Fibroblast of the aortic adventitia (primary cell): ENCODE measurements at regions not wholly inside any gene's neighbourhood (a gene's known extent, or its start where the extent isn't known, plus 50 kb on each side); places are given as distances from the start of the nearest gene placed in this dataset.
A peak's percentile ranks its signal among the peaks of the same experiment; 100 is the strongest.

Source experiments
- DNase-seq: peaks from one replicate; pipeline ENCODE4 v3.0.0-alpha.2; 2010; ENCODE audit warnings: low read depth
- H3K4me3 ChIP-seq: 2 replicates; pipeline ENCODE4 v1.5.1; 2011; ENCODE audit warnings: low read depth, mild to moderate bottlenecking, control low read depth, low read length, moderate library complexity
- TF ChIP-seq, protein P1 (sequence below): IDR thresholded peaks from 2 replicates; pipeline ENCODE4 v1.5.1; 2011; ENCODE audit warnings: mild to moderate bottlenecking, low read length, control low read depth, inconsistent platforms; ENCODE audit not compliant: insufficient read depth

DNA sequence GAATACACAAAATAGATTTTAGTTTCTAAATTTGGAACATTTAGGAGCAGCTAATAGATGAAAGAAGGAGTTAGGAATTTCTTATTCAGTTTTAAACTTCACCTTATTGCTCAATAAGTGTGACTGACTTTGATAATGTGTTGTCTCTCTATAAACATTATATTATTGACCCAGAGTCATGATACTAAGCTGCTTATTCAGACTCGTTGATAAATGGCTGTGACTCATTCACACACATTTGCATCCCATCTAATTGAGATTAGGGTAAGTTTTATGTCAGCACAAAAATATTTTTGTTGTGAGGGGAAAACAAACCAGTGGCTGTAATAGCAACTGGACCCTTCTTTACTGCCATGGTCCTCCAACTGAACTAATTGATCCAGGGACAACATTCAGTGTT is 137.6 kb downstream of the GOLIM4 start:
- DNase-seq = no peak
- no peak overlapping the region for H3K4me3 ChIP-seq
- TF ChIP-seq, protein P1, sequence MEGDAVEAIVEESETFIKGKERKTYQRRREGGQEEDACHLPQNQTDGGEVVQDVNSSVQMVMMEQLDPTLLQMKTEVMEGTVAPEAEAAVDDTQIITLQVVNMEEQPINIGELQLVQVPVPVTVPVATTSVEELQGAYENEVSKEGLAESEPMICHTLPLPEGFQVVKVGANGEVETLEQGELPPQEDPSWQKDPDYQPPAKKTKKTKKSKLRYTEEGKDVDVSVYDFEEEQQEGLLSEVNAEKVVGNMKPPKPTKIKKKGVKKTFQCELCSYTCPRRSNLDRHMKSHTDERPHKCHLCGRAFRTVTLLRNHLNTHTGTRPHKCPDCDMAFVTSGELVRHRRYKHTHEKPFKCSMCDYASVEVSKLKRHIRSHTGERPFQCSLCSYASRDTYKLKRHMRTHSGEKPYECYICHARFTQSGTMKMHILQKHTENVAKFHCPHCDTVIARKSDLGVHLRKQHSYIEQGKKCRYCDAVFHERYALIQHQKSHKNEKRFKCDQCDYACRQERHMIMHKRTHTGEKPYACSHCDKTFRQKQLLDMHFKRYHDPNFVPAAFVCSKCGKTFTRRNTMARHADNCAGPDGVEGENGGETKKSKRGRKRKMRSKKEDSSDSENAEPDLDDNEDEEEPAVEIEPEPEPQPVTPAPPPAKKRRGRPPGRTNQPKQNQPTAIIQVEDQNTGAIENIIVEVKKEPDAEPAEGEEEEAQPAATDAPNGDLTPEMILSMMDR = no peak

DNA sequence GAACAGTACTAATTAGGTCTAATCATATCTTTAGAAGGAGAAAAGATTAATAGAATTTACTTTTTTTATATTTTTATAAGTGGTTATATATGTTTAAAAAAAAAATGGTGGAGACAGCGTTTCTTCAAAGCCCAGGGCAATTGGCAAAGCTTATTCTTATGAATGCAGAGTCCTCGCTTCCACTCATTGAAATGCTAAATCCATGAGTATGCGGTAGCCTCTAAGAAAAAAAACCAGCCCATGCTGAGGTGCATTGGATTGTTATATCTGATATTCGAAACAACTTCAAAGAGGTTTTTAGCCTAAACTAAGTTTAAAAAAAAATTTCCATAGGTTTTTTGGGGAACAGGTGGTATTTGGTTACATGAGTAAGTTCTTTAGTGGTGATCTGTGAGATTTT is 142.8 kb downstream of the GOLIM4 start:
- TF ChIP-seq, protein P1 = no peak
- H3K4me3 ChIP-seq = no peak overlapping the region
- DNase-seq = no peak

DNA sequence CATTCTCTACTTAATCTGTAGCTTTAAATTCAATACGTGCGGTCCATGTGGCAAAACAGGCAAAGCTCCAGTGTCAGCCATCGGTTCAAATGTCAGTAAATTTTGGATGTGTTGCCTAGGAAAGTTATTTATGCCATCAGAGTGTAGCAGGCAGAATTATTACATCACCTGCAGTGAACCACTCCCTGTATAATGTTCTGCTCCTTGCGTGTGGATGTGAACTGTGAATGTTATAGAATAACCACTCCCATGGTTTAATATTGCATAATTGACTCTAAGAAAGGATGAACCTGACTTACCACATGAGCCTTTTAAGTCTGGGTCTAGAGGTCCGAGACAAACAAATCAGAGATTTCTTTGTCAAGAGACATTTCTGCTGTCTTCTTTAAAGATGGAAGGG is 145.5 kb downstream of the GOLIM4 start:
- TF ChIP-seq, protein P1 = no peak
- DNase-seq = no peak
- no peak overlapping the region for H3K4me3 ChIP-seq

DNA sequence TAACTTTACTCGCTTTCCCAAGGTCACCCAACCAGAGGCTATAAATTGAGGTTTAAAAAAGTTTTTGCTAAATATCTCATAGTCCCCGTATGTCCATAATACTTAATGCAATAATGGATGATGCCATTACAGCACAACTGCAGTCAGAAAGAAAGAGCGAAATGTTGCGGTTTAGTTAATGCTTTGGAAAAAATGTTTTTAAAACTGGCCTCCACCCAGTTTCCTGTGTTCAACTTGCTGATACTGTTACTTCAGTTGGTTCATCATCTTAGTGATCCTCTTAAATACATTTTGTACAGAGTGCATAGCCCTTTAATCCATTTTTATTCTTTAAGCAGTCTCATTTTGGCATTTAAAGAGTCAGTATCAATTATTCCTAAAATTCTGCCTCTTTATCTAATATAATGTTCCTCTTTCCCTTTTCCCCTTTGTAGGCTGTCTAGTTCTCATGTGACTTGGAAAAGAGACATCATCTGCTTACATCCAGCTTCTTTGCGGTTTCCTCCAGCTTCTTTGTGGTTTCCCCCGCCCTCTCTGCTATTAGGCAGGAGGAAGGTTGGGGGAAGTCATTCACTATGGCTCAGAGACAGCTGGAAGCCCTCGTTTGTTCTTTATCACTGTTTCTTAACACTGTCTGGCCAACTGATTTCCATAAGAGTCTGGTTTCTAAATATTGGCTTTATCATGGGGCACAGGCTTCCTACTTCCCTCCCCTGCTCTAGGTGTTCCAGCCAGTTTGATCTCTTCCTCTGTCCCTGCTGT is 154.3 kb downstream of the GOLIM4 start:
- no peak overlapping the region for H3K4me3 ChIP-seq
- DNase-seq = peak; percentile 89
- TF ChIP-seq, protein P1 = no peak

DNA sequence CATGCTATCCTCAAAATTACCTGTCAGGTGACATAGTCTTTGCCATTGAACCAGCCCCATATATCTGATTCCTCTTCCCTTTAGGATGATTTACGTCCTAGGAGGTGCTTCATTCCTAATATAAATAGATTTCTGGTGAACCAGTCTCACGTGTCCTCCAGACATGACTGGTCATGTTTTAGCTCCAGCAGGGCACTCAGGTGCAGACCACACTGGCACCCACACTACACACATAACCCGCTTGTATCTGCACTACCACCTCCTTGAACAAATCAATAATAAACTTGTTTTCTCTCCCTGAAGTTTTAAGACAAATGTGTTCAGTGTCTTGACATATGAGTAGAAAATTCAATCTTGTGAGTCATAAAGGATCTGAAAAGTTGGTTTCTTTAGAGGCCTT is 155.5 kb downstream of the GOLIM4 start:
- TF ChIP-seq, protein P1 = no peak
- DNase-seq = peak; percentile 3
- no peak overlapping the region for H3K4me3 ChIP-seq

DNA sequence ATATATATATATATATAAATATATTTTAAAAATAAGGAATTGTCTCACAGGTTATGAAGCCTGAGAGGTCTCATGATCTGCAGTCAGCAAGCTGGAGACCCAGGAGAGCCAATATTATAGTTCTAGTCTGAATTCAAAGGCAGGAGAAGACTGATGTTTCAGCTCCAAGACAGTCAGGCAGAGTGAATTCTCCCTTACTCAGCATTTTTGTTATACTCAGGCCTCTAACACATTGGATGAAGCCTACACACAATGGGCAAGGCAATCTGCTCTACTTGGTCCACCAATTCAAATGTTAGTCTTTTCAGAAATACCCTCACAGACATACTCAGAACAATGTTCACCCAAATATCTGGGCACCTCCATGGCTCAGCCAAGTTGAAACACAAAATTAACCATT is 157.2 kb downstream of the GOLIM4 start:
- H3K4me3 ChIP-seq = no peak overlapping the region
- TF ChIP-seq, protein P1 = no peak
- no peak for DNase-seq

DNA sequence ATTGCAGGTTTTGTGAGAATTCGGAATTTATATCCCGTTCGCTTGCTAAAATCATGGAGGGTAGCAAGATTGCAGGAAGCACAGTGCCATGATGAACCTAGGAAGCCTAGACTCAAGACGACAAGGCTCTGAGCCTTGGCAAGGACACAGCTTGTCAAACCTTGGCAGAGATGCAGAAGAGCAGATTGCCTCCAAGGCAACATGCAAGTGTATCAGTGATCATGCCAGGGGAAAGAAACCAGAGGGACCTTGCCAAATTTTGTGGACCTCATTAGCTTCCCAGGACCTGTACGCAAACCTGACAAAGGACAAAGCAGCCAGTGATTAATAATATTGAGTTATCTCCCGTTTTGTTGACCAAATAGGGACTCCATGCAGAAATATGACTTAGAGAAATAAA is 159.7 kb downstream of the GOLIM4 start:
- TF ChIP-seq, protein P1 = no peak
- DNase-seq = no peak
- no peak overlapping the region for H3K4me3 ChIP-seq
